WTC11 (cell line): ENCODE measurements at regions not wholly inside any gene's neighbourhood (a gene's known extent, or its start where the extent isn't known, plus 50 kb on each side); places are given as distances from the start of the nearest gene placed in this dataset.

Experiments used
- ATAC-seq: fragments of 200-7000 bp; cut with Tn5 transposase; 2 replicates; pipeline ENCODE4 v1.10.0; 2021; ENCODE audit warnings: mild to moderate bottlenecking, moderate library complexity
- CTCF ChIA-PET: fragments of 300-600 bp; sonication (Branson Sonifier 250); formaldehyde crosslinking; loops from one replicate; lab custom pipeline; 2021; ENCODE audit warnings: antibody characterized with exemption; lab: Charles Lee
- POLR2A ChIA-PET: fragments of 350-600 bp; sonication (Branson Sonifier 250); formaldehyde crosslinking; loops from one replicate; lab custom pipeline; 2021; ENCODE audit warnings: antibody characterized with exemption; lab: Charles Lee
- DNase-seq: peaks from one replicate; pipeline ENCODE4 v3.0.0; 2021; ENCODE audit warnings: low spot score
- H3K27ac Mint-ChIP-seq: 2 replicates; pipeline ENCODE4 v1.8.0; 2021; ENCODE audit warnings: mixed read lengths
- H3K27me3 Mint-ChIP-seq: 2 replicates; pipeline ENCODE4 v1.8.0; 2021; ENCODE audit warnings: low read depth, mild to moderate bottlenecking, moderate library complexity, mixed read lengths
- H3K36me3 Mint-ChIP-seq: 2 replicates; pipeline ENCODE4 v1.8.0; 2021; ENCODE audit warnings: mixed read lengths
- H3K4me1 Mint-ChIP-seq: 2 replicates; pipeline ENCODE4 v1.8.0; 2022; ENCODE audit warnings: mixed read lengths
- H3K4me3 Mint-ChIP-seq: 2 replicates; pipeline ENCODE4 v1.8.0; 2021; ENCODE audit warnings: mild to moderate bottlenecking, moderate library complexity, mixed read lengths
- H3K9me3 Mint-ChIP-seq: 2 replicates; pipeline ENCODE4 v1.8.0; 2021; ENCODE audit warnings: mixed read lengths
- CREB1 ChIP-seq: sonication (generic); formaldehyde crosslinking; IDR thresholded peaks from 2 replicates; pipeline ENCODE4 v1.8.0; 2023; ENCODE audit warnings: mild to moderate bottlenecking, missing genetic modification reagents
- CREM ChIP-seq: sonication (generic); formaldehyde crosslinking; IDR thresholded peaks from 2 replicates; pipeline ENCODE4 v1.8.1; 2022; ENCODE audit warnings: mild to moderate bottlenecking, missing genetic modification reagents, moderate library complexity
- ETV6 ChIP-seq: sonication (generic); formaldehyde crosslinking; IDR thresholded peaks from 2 replicates; pipeline ENCODE4 v1.8.1; 2022; ENCODE audit warnings: mild to moderate bottlenecking, missing genetic modification reagents
- JUN ChIP-seq: sonication (generic); formaldehyde crosslinking; IDR thresholded peaks from 2 replicates; pipeline ENCODE4 v1.8.0; 2023; ENCODE audit warnings: mild to moderate bottlenecking, missing genetic modification reagents
- NFE2L1 ChIP-seq: sonication (generic); formaldehyde crosslinking; IDR thresholded peaks from 2 replicates; pipeline ENCODE4 v1.8.1; 2023; ENCODE audit warnings: missing genetic modification reagents
- RORB ChIP-seq: fragments of 250-450 bp; sonication (Bioruptor Pico); IDR thresholded peaks from 2 replicates; pipeline ENCODE4 v1.9.0; 2021; ENCODE audit warnings: mild to moderate bottlenecking
- SOX15 ChIP-seq: fragments of 250-450 bp; sonication (Bioruptor Pico); IDR thresholded peaks from 2 replicates; pipeline ENCODE4 v1.9.0; 2021; ENCODE audit warnings: mild to moderate bottlenecking
- TEAD1 ChIP-seq: sonication (generic); formaldehyde crosslinking; IDR thresholded peaks from 2 replicates; pipeline ENCODE4 v1.8.0; 2022; ENCODE audit warnings: mild to moderate bottlenecking, missing genetic modification reagents
- ZNF121 ChIP-seq: sonication (generic); formaldehyde crosslinking; IDR thresholded peaks from 2 replicates; pipeline ENCODE4 v1.8.0; 2023; ENCODE audit warnings: missing genetic modification reagents
- ZNF232 ChIP-seq: sonication (generic); formaldehyde crosslinking; IDR thresholded peaks from 2 replicates; pipeline ENCODE4 v1.8.0; 2022; ENCODE audit warnings: mild to moderate bottlenecking, missing genetic modification reagents
- TF ChIP-seq, protein P1 (sequence below): fragments of 250-450 bp; sonication (Bioruptor Pico); IDR thresholded peaks from 2 replicates; pipeline ENCODE4 v1.9.0; 2021; ENCODE audit warnings: mild to moderate bottlenecking, borderline replicate concordance
- TF ChIP-seq, protein P2 (sequence below): fragments of 250-450 bp; sonication (Bioruptor Pico); IDR thresholded peaks from 2 replicates; pipeline ENCODE4 v1.9.0; 2021; ENCODE audit warnings: mild to moderate bottlenecking
- TF ChIP-seq, protein P3 (sequence below): sonication (generic); formaldehyde crosslinking; IDR thresholded peaks from 2 replicates; pipeline ENCODE4 v1.8.1; 2022; ENCODE audit warnings: mild to moderate bottlenecking, missing genetic modification reagents, moderate library complexity, borderline replicate concordance
- TF ChIP-seq, protein P4 (sequence below): fragments of 250-450 bp; sonication (Bioruptor Pico); IDR thresholded peaks from 2 replicates; pipeline ENCODE4 v2.1.2; 2022; ENCODE audit warnings: mild to moderate bottlenecking, moderate library complexity
- TF ChIP-seq, protein P5 (sequence below): sonication (generic); formaldehyde crosslinking; IDR thresholded peaks from 2 replicates; pipeline ENCODE4 v1.8.0; 2022; ENCODE audit warnings: mild to moderate bottlenecking, missing genetic modification reagents
- TF ChIP-seq, protein P6 (sequence below): sonication (generic); formaldehyde crosslinking; IDR thresholded peaks from 2 replicates; pipeline ENCODE4 v1.8.0; 2022; ENCODE audit warnings: missing genetic modification reagents
- TF ChIP-seq, protein P7 (sequence below): sonication (generic); formaldehyde crosslinking; IDR thresholded peaks from 2 replicates; pipeline ENCODE4 v1.8.0; 2023; ENCODE audit warnings: missing genetic modification reagents, mild to moderate bottlenecking, borderline replicate concordance

DNA sequence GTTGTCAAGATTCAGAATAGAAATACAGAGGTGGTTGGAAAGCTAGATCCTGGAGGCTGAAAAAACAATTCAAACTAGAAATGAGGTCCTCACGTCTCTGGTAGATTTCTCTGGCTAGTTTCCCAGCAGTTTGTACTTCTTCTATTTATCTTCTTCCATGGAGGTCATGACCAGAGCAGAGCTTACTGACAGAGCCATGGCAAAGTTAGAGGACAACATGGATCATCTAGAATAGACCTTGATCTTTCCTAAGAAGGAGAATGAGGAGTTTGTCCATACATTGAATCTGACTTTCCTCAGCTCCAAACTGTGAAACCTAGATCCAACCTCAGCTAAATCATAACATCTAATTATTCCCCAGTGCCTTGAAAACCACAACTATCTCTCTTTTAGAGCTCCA is 900.8 kb upstream of the GOT2 start:
- DNase-seq (no peak), ATAC-seq (no peak)
- ChIA-PET CTCF (no interaction called here), POLR2A (no interaction called here)
- peaks cover 14% of the 10 kb centered on the region for H3K36me3 Mint-ChIP-seq
- peaks cover 12% of the 10 kb centered on the region for H3K4me1 Mint-ChIP-seq
- H3K27me3 Mint-ChIP-seq: no peaks in the 10 kb centered on the region
- no peak overlapping the region for H3K27ac Mint-ChIP-seq
- TF ChIP-seq, protein P1, sequence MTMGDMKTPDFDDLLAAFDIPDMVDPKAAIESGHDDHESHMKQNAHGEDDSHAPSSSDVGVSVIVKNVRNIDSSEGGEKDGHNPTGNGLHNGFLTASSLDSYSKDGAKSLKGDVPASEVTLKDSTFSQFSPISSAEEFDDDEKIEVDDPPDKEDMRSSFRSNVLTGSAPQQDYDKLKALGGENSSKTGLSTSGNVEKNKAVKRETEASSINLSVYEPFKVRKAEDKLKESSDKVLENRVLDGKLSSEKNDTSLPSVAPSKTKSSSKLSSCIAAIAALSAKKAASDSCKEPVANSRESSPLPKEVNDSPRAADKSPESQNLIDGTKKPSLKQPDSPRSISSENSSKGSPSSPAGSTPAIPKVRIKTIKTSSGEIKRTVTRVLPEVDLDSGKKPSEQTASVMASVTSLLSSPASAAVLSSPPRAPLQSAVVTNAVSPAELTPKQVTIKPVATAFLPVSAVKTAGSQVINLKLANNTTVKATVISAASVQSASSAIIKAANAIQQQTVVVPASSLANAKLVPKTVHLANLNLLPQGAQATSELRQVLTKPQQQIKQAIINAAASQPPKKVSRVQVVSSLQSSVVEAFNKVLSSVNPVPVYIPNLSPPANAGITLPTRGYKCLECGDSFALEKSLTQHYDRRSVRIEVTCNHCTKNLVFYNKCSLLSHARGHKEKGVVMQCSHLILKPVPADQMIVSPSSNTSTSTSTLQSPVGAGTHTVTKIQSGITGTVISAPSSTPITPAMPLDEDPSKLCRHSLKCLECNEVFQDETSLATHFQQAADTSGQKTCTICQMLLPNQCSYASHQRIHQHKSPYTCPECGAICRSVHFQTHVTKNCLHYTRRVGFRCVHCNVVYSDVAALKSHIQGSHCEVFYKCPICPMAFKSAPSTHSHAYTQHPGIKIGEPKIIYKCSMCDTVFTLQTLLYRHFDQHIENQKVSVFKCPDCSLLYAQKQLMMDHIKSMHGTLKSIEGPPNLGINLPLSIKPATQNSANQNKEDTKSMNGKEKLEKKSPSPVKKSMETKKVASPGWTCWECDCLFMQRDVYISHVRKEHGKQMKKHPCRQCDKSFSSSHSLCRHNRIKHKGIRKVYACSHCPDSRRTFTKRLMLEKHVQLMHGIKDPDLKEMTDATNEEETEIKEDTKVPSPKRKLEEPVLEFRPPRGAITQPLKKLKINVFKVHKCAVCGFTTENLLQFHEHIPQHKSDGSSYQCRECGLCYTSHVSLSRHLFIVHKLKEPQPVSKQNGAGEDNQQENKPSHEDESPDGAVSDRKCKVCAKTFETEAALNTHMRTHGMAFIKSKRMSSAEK (CRISPR knock-in tag): no peak
- TF ChIP-seq NFE2L1 (CRISPR knock-in tag): no peak
- no peak for TF ChIP-seq ETV6 (CRISPR knock-in tag)
- TF ChIP-seq CREM (CRISPR knock-in tag): no peak
- no peak for TF ChIP-seq ZNF232 (CRISPR knock-in tag)
- TF ChIP-seq SOX15 (CRISPR knock-in tag): no peak
- no peak for TF ChIP-seq TEAD1 (CRISPR knock-in tag)
- TF ChIP-seq, protein P2, sequence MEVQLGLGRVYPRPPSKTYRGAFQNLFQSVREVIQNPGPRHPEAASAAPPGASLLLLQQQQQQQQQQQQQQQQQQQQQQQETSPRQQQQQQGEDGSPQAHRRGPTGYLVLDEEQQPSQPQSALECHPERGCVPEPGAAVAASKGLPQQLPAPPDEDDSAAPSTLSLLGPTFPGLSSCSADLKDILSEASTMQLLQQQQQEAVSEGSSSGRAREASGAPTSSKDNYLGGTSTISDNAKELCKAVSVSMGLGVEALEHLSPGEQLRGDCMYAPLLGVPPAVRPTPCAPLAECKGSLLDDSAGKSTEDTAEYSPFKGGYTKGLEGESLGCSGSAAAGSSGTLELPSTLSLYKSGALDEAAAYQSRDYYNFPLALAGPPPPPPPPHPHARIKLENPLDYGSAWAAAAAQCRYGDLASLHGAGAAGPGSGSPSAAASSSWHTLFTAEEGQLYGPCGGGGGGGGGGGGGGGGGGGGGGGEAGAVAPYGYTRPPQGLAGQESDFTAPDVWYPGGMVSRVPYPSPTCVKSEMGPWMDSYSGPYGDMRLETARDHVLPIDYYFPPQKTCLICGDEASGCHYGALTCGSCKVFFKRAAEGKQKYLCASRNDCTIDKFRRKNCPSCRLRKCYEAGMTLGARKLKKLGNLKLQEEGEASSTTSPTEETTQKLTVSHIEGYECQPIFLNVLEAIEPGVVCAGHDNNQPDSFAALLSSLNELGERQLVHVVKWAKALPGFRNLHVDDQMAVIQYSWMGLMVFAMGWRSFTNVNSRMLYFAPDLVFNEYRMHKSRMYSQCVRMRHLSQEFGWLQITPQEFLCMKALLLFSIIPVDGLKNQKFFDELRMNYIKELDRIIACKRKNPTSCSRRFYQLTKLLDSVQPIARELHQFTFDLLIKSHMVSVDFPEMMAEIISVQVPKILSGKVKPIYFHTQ (CRISPR knock-in tag): no peak
- TF ChIP-seq, protein P3, sequence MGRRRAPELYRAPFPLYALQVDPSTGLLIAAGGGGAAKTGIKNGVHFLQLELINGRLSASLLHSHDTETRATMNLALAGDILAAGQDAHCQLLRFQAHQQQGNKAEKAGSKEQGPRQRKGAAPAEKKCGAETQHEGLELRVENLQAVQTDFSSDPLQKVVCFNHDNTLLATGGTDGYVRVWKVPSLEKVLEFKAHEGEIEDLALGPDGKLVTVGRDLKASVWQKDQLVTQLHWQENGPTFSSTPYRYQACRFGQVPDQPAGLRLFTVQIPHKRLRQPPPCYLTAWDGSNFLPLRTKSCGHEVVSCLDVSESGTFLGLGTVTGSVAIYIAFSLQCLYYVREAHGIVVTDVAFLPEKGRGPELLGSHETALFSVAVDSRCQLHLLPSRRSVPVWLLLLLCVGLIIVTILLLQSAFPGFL (CRISPR knock-in tag): no peak
- TF ChIP-seq, protein P4, sequence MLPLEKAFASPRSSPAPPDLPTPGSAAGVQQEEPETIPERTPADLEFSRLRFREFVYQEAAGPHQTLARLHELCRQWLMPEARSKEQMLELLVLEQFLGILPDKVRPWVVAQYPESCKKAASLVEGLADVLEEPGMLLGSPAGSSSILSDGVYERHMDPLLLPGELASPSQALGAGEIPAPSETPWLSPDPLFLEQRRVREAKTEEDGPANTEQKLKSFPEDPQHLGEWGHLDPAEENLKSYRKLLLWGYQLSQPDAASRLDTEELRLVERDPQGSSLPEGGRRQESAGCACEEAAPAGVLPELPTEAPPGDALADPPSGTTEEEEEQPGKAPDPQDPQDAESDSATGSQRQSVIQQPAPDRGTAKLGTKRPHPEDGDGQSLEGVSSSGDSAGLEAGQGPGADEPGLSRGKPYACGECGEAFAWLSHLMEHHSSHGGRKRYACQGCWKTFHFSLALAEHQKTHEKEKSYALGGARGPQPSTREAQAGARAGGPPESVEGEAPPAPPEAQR: no peak
- TF ChIP-seq, protein P5, sequence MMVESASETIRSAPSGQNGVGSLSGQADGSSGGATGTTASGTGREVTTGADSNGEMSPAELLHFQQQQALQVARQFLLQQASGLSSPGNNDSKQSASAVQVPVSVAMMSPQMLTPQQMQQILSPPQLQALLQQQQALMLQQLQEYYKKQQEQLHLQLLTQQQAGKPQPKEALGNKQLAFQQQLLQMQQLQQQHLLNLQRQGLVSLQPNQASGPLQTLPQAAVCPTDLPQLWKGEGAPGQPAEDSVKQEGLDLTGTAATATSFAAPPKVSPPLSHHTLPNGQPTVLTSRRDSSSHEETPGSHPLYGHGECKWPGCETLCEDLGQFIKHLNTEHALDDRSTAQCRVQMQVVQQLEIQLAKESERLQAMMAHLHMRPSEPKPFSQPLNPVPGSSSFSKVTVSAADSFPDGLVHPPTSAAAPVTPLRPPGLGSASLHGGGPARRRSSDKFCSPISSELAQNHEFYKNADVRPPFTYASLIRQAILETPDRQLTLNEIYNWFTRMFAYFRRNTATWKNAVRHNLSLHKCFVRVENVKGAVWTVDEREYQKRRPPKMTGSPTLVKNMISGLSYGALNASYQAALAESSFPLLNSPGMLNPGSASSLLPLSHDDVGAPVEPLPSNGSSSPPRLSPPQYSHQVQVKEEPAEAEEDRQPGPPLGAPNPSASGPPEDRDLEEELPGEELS (CRISPR knock-in tag): no peak
- TF ChIP-seq, protein P6, sequence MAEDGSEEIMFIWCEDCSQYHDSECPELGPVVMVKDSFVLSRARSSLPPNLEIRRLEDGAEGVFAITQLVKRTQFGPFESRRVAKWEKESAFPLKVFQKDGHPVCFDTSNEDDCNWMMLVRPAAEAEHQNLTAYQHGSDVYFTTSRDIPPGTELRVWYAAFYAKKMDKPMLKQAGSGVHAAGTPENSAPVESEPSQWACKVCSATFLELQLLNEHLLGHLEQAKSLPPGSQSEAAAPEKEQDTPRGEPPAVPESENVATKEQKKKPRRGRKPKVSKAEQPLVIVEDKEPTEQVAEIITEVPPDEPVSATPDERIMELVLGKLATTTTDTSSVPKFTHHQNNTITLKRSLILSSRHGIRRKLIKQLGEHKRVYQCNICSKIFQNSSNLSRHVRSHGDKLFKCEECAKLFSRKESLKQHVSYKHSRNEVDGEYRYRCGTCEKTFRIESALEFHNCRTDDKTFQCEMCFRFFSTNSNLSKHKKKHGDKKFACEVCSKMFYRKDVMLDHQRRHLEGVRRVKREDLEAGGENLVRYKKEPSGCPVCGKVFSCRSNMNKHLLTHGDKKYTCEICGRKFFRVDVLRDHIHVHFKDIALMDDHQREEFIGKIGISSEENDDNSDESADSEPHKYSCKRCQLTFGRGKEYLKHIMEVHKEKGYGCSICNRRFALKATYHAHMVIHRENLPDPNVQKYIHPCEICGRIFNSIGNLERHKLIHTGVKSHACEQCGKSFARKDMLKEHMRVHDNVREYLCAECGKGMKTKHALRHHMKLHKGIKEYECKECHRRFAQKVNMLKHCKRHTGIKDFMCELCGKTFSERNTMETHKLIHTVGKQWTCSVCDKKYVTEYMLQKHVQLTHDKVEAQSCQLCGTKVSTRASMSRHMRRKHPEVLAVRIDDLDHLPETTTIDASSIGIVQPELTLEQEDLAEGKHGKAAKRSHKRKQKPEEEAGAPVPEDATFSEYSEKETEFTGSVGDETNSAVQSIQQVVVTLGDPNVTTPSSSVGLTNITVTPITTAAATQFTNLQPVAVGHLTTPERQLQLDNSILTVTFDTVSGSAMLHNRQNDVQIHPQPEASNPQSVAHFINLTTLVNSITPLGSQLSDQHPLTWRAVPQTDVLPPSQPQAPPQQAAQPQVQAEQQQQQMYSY (CRISPR knock-in tag): no peak
- TF ChIP-seq RORB: no peak
- no peak for TF ChIP-seq JUN
- no peak for TF ChIP-seq ZNF121 (CRISPR knock-in tag)
- TF ChIP-seq CREB1 (CRISPR knock-in tag): no peak
- TF ChIP-seq, protein P7, sequence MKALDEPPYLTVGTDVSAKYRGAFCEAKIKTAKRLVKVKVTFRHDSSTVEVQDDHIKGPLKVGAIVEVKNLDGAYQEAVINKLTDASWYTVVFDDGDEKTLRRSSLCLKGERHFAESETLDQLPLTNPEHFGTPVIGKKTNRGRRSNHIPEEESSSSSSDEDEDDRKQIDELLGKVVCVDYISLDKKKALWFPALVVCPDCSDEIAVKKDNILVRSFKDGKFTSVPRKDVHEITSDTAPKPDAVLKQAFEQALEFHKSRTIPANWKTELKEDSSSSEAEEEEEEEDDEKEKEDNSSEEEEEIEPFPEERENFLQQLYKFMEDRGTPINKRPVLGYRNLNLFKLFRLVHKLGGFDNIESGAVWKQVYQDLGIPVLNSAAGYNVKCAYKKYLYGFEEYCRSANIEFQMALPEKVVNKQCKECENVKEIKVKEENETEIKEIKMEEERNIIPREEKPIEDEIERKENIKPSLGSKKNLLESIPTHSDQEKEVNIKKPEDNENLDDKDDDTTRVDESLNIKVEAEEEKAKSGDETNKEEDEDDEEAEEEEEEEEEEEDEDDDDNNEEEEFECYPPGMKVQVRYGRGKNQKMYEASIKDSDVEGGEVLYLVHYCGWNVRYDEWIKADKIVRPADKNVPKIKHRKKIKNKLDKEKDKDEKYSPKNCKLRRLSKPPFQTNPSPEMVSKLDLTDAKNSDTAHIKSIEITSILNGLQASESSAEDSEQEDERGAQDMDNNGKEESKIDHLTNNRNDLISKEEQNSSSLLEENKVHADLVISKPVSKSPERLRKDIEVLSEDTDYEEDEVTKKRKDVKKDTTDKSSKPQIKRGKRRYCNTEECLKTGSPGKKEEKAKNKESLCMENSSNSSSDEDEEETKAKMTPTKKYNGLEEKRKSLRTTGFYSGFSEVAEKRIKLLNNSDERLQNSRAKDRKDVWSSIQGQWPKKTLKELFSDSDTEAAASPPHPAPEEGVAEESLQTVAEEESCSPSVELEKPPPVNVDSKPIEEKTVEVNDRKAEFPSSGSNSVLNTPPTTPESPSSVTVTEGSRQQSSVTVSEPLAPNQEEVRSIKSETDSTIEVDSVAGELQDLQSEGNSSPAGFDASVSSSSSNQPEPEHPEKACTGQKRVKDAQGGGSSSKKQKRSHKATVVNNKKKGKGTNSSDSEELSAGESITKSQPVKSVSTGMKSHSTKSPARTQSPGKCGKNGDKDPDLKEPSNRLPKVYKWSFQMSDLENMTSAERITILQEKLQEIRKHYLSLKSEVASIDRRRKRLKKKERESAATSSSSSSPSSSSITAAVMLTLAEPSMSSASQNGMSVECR: no peak
- no peak overlapping the region for H3K4me3 Mint-ChIP-seq
- H3K9me3 Mint-ChIP-seq: peaks cover 18% of the 10 kb centered on the region
